GM21447 (cell line): ENCODE measurements at regions not wholly inside any gene's neighbourhood (a gene's known extent, or its start where the extent isn't known, plus 50 kb on each side); places are given as distances from the start of the nearest gene placed in this dataset.
"Not testable (repeated sequence)": the region's sequence is repeated elsewhere in the genome, so short reads cannot be mapped to it uniquely, and the experiment has no call there.

ENCODE experiments used
- ATAC-seq: cut with Tn5 transposase; IDR thresholded peaks from one replicate; pipeline ENCODE4 v1.9.1; 2021; ENCODE audit not compliant: unreplicated experiment

- ATAC-seq: not testable (repeated sequence)
Observed at GRCh38 chr3:125791021-125791420, 178.0 kb upstream of the ROPN1B start.

- not testable (repeated sequence) for ATAC-seq
Observed at GRCh38 chr3:125810010-125810409, 159.0 kb upstream of the ROPN1B start.

- ATAC-seq: not testable (repeated sequence)
Observed at GRCh38 chr3:125822175-125822574, 146.8 kb upstream of the ROPN1B start.

DNA sequence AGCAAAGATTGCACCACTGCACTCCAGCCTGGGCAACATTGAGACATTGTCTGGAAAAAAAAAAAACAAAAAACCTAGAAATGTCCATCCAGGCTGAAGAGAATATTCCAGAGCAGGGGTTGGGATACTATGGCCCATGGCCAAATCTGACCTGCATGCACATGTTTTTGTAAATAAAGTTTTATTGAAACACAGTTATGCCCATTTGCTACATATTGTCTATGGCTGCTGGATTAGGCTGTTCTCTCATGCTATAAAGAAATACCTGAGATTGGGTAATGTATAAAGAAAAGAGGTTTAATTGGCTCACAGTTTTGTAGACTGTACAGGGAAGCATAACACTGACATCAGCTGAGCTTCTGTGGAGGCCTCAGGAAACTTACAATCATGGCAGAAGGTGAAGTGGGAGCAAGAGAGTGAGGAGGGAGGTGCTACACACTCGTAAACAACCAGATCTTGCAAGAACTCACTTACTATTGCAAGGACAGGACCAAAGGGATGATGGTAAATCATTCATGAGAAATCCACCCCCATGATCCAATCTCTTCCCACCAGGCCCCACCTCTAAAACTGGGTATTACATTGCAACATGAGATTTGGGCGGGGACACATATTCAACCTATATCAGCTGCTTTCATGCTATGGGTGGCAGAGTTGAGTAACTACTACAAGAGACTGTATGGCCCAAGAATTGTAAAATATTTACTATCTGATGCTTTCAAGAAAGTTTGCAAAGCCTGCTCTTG lies 137.8 kb upstream of the ROPN1B start:
- ATAC-seq: not testable (repeated sequence)

DNA sequence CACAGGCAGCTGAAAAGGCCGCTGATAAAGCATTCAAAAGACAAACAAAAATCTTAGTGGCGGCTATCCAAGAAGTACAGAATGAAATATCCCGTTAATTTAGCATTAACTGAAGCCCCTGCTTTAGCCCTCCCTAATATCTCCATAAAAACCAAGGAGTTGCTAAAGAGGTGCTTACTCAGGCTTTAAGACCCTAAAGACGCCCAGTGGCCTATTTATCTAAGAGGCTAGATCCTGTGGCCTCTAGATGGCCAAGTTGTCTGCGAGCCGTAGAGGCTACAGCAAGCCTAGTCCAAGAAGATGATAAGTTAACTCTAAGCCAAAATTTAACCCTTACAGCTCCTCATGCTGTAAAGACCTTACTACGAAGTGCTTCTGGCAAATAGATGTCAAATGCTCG lies 133.4 kb upstream of the ROPN1B start:
- not testable (repeated sequence) for ATAC-seq

DNA sequence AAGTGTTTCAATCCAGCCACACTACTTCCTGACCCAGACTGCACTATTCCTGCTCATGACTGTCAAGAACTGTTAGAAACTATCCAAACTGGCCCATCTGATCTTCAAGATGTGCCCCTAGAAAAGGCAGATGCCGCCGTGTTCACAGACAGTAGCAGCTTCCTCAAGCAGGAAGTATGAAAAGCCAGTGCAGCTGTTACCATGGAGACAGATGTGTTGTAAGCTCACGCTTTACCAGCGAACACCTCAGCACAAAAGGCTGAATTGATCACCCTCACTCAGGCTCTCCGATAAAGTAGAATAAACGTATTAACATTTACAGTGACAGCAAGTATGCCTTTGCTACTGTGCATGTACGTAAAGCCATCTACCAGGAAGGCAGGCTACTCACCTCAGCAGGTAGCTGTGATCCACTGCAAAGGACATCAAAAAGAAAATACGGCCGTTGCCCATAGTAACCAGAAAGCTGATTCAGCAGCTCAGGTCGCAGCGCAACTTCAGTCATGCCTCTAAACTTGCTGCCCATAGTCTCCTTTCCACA lies 132.9 kb upstream of the ROPN1B start:
- not testable (repeated sequence) for ATAC-seq

- not testable (repeated sequence) for ATAC-seq
Observed at GRCh38 chr3:125836786-125837185, 132.2 kb upstream of the ROPN1B start.

DNA sequence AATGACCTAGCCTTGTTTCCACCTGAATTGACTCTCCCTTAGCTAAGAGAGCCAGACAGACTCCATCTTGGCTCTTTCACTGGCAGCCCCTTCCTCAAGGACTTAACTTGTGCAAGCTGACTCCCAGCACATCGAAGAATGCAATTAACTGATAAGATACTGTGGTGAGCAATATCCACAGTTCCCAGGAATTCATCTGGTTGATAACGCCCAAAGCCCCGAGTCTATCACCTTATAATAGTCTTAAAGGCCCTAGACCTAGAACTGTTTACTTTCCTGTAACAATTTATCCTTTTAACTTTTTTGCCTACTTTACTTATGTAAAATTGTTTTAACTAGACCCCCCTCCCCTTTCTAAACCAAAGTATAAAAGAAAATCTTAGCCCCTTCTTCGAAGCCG lies 130.1 kb upstream of the ROPN1B start:
- not testable (repeated sequence) for ATAC-seq

DNA sequence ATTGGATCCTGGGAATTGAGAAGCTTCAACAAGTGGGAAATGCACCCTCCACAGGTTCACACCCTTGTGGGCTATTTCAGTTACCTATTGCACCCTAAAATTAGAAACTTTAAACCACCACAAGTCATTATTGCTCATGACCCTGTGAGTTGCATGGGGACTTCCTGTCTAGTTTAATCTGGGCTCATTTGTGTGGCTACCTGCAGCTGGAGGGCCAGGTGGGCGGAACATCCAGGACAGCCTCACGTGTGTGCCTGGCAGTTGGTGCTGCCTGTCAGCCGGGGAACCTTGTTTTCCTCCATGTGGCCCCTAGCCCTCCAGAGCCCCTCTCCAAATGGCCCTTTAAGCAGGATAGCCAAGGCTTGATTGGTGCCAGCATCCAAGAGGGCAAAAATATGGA lies 128.5 kb upstream of the ROPN1B start:
- ATAC-seq: not testable (repeated sequence)

DNA sequence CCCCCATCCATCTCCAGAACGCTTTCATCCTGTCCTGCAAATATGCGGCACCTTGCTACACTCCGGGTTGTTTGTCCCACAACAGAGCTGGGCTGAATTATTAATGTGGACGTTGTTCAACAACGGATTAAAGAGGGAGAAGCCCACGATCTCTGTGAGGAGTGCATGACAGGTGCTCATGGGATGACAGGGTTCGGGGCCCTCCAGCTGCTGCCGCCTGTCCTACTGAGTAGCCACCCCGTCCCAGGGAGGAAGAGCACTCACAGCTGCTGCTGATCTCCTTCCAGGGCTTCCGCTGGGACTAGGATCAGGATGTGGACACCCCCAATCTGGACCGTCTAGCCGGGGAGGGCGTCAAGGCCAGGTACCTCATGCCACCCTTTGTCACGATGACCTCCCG lies 121.0 kb upstream of the ROPN1B start:
- ATAC-seq: not testable (repeated sequence)

GRCh38 chr3:125855006-125855405 lies 114.0 kb upstream of the ROPN1B start:
- not testable (repeated sequence) for ATAC-seq

- ATAC-seq: not testable (repeated sequence)
Observed at GRCh38 chr3:125860547-125860946, 108.4 kb upstream of the ROPN1B start.

DNA sequence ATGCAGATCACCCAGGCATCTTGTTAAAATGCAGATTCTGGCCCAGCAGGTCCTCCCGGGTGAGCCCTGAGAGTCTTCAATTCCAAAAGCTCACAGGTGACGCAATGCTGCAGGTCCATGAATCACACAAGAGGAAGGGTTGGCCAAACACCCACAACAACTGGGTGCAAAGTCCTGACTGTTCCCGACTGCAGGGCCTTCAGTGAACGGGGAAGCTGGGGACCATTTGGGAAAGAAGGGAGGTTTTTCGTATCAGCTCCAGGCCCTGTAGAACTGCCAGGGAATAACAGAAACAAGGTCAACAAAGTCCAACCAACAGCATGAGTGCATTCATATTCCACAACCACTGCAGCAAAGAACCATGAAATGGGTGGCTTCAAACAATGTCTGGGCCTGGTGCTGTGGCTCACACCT lies 106.1 kb upstream of the ROPN1B start:
- not testable (repeated sequence) for ATAC-seq

GRCh38 chr3:125864532-125864931 lies 104.4 kb upstream of the ROPN1B start:
- not testable (repeated sequence) for ATAC-seq

- not testable (repeated sequence) for ATAC-seq
Observed at GRCh38 chr3:125886006-125886405, 83.0 kb upstream of the ROPN1B start.

DNA sequence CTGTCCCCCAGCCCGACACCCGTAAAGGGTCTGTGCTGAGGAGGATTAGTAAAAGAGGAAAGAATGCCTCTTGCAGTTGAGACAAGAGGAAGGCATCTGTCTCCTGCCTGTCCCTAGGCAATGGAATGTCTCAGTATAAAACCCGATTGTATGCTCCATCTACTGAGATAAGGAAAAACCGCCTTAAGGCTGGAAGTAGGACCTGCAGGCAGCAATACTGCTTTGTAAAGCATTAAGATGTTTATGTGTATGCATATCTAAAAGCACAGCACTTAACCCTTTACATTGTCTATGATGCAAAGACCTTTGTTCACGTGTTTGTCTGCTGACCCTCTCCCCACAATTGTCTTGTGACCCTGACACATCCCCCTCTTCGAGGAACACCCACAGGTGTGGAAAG lies 69.8 kb upstream of the ROPN1B start:
- not testable (repeated sequence) for ATAC-seq

DNA sequence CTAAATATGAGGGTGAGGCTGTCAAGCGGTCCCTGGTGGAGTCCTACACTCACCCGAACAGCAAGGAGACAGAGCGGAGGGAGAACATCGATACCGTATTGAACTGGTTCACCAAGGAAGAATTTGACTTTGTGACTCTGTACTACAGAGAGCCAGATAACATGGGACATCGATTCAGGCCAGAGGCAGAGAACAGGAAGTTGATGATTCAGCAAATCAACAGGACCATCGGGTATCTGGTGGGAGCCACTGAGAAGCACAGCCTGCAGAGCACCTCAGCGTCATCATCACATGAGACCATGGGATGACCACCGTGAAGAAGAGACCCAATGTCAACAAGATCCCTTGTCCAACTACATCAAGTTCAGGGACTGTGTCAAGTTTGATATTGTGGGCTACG lies 67.5 kb upstream of the ROPN1B start:
- ATAC-seq: not testable (repeated sequence)

GRCh38 chr3:125903780-125904455 lies 65.1 kb upstream of the ROPN1B start:
- ATAC-seq: not testable (repeated sequence)

DNA sequence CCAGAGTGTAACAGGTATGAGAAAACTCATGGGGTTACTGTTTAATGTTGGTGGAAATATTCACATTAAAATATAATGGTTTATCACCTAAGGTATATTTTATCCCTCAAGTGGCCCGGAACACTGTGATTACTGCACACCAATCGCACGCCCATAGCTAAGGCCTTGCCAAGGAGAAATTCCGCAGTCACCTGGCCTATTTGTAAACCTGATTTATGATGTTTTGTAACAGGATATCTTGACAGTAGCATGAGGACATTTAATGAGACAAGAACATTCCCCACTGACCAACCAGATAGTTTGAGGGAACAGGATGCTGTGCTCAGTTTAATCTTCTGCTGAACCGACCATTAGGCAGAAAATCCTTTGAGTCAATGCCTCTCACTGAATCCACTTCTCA lies 61.7 kb upstream of the ROPN1B start:
- not testable (repeated sequence) for ATAC-seq

DNA sequence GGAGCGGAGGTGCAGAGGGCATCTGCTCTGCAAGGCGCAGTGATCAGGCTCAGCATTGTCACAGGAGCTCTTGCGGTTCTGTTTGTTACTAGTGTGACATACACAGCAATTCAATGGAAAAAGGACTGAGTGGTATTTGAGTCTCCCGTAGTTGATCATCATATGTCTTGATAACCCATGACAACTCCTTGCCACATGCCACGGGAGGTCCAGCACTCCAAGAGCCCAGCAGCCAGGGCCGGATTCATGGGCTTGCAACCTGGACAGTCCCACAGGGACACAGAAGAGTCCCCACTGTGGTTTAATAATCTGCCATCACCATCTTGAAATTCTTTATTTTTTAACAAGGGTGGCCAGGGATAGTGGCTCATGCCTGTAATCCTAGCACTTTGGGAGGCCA lies 58.1 kb upstream of the ROPN1B start:
- ATAC-seq: not testable (repeated sequence)

DNA sequence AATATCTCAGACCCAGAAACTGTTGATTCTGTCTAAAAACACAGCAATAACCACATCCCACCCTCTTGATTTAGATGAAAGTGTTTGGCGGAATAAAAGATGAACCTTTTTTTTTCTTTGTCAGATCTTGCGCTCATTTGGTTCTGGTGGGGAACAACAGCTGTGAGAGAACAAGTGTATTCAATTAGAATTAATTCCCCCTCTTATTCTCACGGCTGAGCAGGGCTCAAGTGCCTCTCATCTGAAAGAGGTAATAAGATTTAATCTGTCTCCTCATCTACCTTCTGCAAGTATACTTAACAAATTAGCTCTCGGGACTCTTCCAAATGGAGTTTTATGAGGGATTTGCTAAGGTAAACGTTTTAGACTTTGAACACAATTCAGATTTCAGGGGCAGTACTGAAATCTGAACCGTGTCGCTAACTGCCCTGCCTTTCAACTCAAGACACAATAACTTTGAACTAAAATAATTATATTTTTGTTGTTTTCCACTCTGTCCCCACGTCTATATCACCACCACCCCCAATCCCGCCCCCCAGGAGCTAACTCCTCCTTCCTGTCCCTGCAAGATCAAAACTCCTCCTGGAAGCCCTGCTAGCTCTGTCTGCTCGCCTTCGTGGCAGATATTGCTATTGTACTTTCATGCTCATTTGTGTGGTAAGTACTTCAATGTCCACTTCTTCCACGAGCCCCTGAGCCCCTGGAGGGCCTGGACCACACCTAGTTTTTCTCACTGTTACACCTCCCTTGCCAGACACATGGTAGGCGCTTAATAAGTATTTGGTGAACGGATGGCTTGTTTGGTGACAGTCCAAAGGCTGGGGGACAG lies 54.2 kb upstream of the ROPN1B start:
- ATAC-seq: not testable (repeated sequence)
